ENCODE measurements at regions not wholly inside any gene's neighbourhood (a gene's known extent, or its start where the extent isn't known, plus 50 kb on each side); places are given as distances from the start of the nearest gene placed in this dataset.

DNA sequence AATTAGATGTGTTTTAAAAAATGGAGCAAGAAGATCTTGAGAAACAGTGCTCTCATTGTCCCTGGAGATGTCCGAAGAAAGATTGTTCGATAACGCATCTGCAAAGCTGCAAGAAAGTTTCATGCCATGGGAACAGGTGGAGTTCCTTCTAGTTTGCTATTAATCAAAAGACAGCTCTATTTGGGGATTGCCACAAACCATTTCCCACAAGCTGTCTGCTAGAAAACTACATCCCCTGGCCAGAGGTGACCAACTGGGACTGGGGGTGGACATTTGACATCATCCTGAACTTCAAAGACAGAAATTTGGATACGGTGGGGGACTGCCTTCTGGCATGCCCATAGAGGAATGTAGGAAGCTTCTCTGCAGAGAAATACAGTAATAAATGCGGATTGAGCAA is 50.8 kb upstream of the OSMR start:
- DNase-seq, result no peak

DNA sequence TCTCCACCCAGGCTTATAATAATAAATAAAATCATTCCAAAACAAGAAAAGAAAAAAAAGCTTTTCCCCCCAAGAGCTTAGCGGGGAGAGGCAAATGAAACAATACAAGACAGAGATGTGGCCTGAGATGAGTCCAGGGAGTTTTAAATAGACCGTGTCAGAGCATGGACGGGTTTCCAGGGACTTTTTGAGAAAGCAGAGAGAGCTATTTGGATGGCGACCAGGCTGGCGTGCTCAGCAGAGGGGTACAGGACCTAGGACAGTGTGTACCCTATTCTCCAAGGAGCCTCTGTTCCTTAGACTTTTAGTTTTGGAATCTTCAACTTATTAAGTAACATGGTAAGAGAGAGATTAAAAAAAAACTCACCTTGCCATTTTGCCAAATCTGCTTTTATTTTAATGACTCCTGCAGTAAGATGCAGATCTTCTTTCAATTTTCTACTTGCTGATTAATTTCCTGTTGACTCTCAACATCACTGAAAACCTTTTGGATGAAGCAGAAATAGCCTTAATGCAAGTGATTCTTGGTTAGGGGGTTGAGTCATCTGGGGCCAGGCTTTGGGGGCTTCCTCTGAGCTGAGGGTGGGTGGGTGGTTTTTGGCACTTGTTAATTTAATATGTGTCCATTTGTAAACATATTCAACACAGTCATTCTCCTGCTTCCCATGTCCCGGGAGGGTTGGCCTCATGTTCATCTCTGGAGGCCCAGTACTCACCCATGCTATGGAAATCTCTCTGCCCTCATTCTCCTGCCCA is 49.6 kb upstream of the OSMR start:
- no peak for DNase-seq

All from hematopoietic multipotent progenitor cell treated with erythropoietin and hydrocortisone succinate and interleukin-3 and kit ligand, for 8 days (in vitro differentiated cells).